Progenitor cell of endocrine pancreas (in vitro differentiated cells): ENCODE measurements at regions not wholly inside any gene's neighbourhood (a gene's known extent, or its start where the extent isn't known, plus 50 kb on each side); places are given as distances from the start of the nearest gene placed in this dataset.
"Not testable (repeated sequence)": the region's sequence is repeated elsewhere in the genome, so short reads cannot be mapped to it uniquely, and the experiment has no call there.

Source experiments
- DNase-seq: peaks from one replicate; pipeline ENCODE4 v3.0.0; 2021; ENCODE audit warnings: low spot score; ENCODE audit not compliant: unreplicated experiment
- H3K27ac Mint-ChIP-seq: 2 replicates; pipeline ENCODE4 v1.8.0; 2021; ENCODE audit warnings: mild to moderate bottlenecking, moderate library complexity, mixed read lengths
- H3K27me3 Mint-ChIP-seq: 2 replicates; pipeline ENCODE4 v1.8.0; 2021; ENCODE audit warnings: mixed read lengths
- H3K36me3 Mint-ChIP-seq: 2 replicates; pipeline ENCODE4 v1.8.0; 2022; ENCODE audit warnings: mixed read lengths; ENCODE audit not compliant: insufficient read depth
- H3K4me1 Mint-ChIP-seq: 2 replicates; pipeline ENCODE4 v1.8.0; 2021; ENCODE audit warnings: low read depth, mixed read lengths
- H3K4me3 Mint-ChIP-seq: 2 replicates; pipeline ENCODE4 v1.8.0; 2021; ENCODE audit warnings: low read depth, mild to moderate bottlenecking, moderate library complexity, mixed read lengths
- H3K9me3 Mint-ChIP-seq: 2 replicates; pipeline ENCODE4 v1.8.0; 2021; ENCODE audit warnings: low read depth, mixed read lengths
- TF ChIP-seq, protein P1 (sequence below): fragments of 200-600 bp; sonication (generic); IDR thresholded peaks from one replicate; pipeline ENCODE4 v1.5.0; 2021; ENCODE audit warnings: antibody characterized with exemption, mild to moderate bottlenecking; ENCODE audit not compliant: unreplicated experiment

DNA sequence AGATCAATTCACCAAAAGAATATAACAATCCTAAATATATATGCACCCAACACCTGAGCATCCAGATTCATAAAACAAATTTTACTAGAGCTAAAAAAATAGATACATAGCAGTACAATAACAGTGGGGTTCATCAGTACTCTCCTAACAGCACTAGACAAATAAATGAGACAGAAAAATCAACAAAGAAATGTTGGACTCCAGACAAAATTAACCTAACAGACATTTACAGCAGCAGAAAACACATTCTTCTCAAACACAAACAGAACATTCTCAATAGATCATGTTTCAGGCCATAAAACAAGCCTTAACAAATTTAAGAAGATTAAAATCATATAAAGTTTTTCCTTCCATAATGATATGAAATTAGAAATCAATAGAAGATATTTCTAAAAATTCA is 124.8 kb upstream of the NECTIN3 start:
- DNase-seq: no peak
- Mint-ChIP-seq H3K27ac (no peak overlapping the region), H3K9me3 (peaks cover 29% of the 10 kb centered on the region), H3K4me1 (no peaks in the 10 kb centered on the region), H3K27me3 (no peaks in the 10 kb centered on the region), H3K4me3 (no peak overlapping the region), H3K36me3 (peaks cover 7% of the 10 kb centered on the region)
- TF ChIP-seq, protein P1, sequence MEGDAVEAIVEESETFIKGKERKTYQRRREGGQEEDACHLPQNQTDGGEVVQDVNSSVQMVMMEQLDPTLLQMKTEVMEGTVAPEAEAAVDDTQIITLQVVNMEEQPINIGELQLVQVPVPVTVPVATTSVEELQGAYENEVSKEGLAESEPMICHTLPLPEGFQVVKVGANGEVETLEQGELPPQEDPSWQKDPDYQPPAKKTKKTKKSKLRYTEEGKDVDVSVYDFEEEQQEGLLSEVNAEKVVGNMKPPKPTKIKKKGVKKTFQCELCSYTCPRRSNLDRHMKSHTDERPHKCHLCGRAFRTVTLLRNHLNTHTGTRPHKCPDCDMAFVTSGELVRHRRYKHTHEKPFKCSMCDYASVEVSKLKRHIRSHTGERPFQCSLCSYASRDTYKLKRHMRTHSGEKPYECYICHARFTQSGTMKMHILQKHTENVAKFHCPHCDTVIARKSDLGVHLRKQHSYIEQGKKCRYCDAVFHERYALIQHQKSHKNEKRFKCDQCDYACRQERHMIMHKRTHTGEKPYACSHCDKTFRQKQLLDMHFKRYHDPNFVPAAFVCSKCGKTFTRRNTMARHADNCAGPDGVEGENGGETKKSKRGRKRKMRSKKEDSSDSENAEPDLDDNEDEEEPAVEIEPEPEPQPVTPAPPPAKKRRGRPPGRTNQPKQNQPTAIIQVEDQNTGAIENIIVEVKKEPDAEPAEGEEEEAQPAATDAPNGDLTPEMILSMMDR: no peak

DNA sequence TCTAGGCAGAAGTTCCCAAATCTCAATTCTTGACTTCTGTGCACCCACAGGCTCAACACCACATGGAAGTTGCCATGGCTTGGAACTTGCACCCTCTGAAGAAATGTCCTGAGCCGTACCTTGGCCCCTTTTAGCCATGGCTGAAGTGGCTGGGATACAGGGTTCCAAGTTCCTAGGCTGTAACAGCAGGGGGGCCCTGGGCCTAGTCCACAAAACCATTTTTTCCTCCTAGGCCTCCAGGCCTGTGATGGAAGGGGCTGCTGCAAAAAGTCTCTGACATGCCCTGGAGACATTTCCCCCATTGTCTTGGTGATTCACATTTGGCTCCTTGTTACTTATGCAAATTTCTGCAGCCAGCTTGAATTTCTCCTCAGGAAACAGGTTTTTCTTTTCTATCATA is 122.4 kb upstream of the NECTIN3 start:
- H3K36me3 Mint-ChIP-seq, DNase-seq, H3K27me3 Mint-ChIP-seq, H3K4me1 Mint-ChIP-seq, H3K27ac Mint-ChIP-seq, H3K4me3 Mint-ChIP-seq: not testable (repeated sequence)
- peaks cover 28% of the 10 kb centered on the region for H3K9me3 Mint-ChIP-seq

DNA sequence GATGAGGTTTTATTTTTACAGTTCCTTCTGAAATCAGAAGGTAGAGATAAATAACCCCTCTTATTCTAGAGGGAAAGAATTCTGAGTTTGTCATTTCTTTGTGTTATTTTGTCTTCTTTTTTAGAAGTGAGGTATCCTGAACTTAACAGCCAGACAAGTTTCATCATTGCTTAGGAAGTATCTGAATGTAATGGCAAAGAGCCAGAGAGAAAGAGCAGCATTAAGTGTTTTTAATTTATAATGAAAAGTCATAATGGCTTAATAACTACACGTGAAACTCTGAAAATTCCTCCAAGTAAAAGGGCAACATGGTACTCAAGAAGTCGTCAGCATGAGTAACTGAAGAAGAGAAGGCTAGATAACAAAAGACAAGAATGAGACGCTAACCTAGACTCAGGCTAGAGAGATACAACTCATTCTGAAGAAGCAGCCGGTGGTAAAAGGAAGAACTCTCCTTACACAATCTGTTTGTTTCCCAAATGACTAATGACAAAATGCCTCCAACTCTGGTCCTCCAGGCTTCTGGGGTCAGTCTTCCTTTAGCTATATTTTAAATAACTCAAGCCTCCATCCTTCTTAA is 116.2 kb upstream of the NECTIN3 start:
- no peaks in the 10 kb centered on the region for H3K27me3 Mint-ChIP-seq
- peaks cover 1% of the 10 kb centered on the region for H3K4me1 Mint-ChIP-seq
- no peak overlapping the region for H3K4me3 Mint-ChIP-seq
- DNase-seq: no peak
- no peak overlapping the region for H3K27ac Mint-ChIP-seq
- peaks cover 2% of the 10 kb centered on the region for H3K9me3 Mint-ChIP-seq
- H3K36me3 Mint-ChIP-seq: no peaks in the 10 kb centered on the region
- TF ChIP-seq, protein P1: no peak

DNA sequence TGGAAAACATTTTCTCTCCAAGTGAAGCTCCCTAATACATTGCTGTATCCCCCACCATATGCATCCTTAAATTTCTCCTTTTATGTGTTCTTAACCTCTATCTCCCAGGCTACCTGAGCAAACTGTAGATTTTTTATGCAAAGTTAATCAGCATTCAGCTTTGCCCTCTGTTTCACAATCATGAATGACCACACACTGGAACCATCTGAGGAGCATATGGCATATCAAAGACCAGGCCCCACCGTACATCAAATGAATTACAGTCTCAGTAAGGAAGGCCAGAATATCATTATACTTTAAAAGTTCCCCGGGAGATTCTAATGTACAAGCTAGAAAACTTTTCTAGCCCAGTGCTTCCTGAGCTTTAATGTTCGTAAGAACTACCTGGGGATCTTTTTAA is 115.5 kb upstream of the NECTIN3 start:
- H3K4me3 Mint-ChIP-seq: no peak overlapping the region
- no peak overlapping the region for H3K27ac Mint-ChIP-seq
- peaks cover 1% of the 10 kb centered on the region for H3K4me1 Mint-ChIP-seq
- TF ChIP-seq, protein P1: no peak
- no peaks in the 10 kb centered on the region for H3K27me3 Mint-ChIP-seq
- peaks cover 2% of the 10 kb centered on the region for H3K9me3 Mint-ChIP-seq
- no peak for DNase-seq
- no peaks in the 10 kb centered on the region for H3K36me3 Mint-ChIP-seq

DNA sequence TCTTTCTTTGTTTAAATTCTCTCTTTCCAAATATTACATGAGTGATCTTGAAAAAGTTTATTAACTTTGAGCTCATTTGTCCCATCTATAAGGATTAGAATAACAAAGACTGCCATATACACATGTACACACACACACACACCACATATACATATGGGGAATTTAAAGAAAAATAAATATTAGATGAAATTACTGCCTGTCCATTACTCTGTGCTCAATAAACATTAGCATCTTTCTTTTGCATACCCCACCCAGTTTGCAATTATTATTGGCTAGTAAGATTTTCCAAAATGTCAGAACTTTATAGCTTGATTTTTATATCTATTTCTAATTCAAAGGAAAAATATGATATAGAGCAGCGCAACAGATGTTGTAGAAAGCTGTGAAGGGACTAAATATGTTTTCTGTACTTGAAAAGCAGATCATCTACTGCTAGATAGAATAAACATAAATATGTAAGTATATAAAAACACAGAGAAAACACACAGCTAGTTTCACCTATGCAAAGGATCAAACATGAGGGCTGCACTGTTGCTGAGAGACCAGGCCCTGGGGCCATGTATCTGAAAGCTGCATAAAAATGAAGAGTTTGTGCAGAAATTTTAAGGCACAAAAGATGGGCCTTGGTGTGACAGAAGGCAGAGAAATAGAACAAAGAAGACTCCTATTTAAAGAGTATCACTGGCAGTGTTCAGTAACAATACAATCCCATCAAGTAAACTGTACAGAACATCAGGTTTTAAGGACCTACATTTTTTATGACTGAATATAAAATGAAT is 114.2 kb upstream of the NECTIN3 start:
- Mint-ChIP-seq H3K36me3 (no peaks in the 10 kb centered on the region), H3K27me3 (no peaks in the 10 kb centered on the region), H3K27ac (no peak overlapping the region), H3K4me1 (peaks cover 1% of the 10 kb centered on the region), H3K9me3 (peaks cover 5% of the 10 kb centered on the region), H3K4me3 (no peak overlapping the region)
- no peak for DNase-seq
- TF ChIP-seq, protein P1: no peak
